Ovary (tissue), 7 donors: ENCODE measurements at regions not wholly inside any gene's neighbourhood (a gene's known extent, or its start where the extent isn't known, plus 50 kb on each side); places are given as distances from the start of the nearest gene placed in this dataset.

Experiments
- DNase-seq, 5 donors: peaks; one replicate each; pipeline ENCODE4 v3.0.0-alpha.2; 2019 to 2020
- H3K27ac ChIP-seq, 2 donors: fragments of 200-600 bp; one replicate each; pipeline versions ENCODE4 v1.5.1 to v1.8.0; 2019 to 2022
- H3K27me3 ChIP-seq: fragments of 200-600 bp; one replicate; pipeline ENCODE4 v1.8.0; 2022
- H3K36me3 ChIP-seq: fragments of 200-600 bp; sonication (generic); one replicate; pipeline ENCODE4 v1.5.1; 2019
- H3K4me1 ChIP-seq: one replicate; pipeline ENCODE4 v1.8.1; 2013; ENCODE audit warnings: mild to moderate bottlenecking, moderate library complexity; ENCODE audit not compliant: insufficient read depth
- H3K4me3 ChIP-seq: fragments of 200-600 bp; sonication (generic); one replicate; pipeline ENCODE4 v1.5.1; 2017
- H3K9me3 ChIP-seq, 2 donors: fragments of 200-600 bp in 1 of 2; sonication (generic) in 1 of 2; one replicate each; pipeline versions ENCODE4 v1.5.1 to v1.8.1; 2013 to 2019; ENCODE audit warnings: mild to moderate bottlenecking in 1 of 2, moderate library complexity in 1 of 2
- CTCF ChIP-seq, 3 donors: fragments of 450-650 bp in 2 of 3; fragments of 200-600 bp in 1 of 3; IDR thresholded peaks; one replicate each; pipeline versions ENCODE4 v1.5.1 to v1.8.0; 2016 to 2022; ENCODE audit warnings: antibody characterized with exemption in 3 of 3, mild to moderate bottlenecking in 1 of 3
- EP300 ChIP-seq: sonication (generic); formaldehyde crosslinking; IDR thresholded peaks from one replicate; pipeline ENCODE4 v1.6.1; 2017; ENCODE audit warnings: antibody characterized with exemption
- POLR2A ChIP-seq: fragments of 450-650 bp; IDR thresholded peaks from one replicate; pipeline ENCODE4 v1.6.1; 2017; ENCODE audit warnings: antibody characterized with exemption, mild to moderate bottlenecking, moderate library complexity
- WGBS, 3 donors: extraction: QIAGEN DNeasy Blood & Tissue Kit in 1 of 3; methylation state at CpG; one replicate each; pipeline versions ENCODE4 v1.1.5 to v1.1.7; 2013 to 2017; 5-methylcytosine and 5-hydroxymethylcytosine counted together
- intact Hi-C, 4 donors: fragments of 100-400 bp; cut with DNase I; formaldehyde crosslinking; loops; one replicate each; pipeline versions ENCODE4 v1.11.0 to v1.15.1; 2022 to 2023
- donor health status: DM: no; HTN: no; CAD: no; lungs with moderate emphysema.
- donor health status: DM: no; HTN: no; CAD: no.
- donor health status: Bipolar disorder and iron deficiency.
- donor health status: DM: no; HTN: no; CAD: no.
- donor health status: DM: yes; HTN: yes; CAD: no.

GRCh38 chr3:107034142-107034541, 343.1 kb upstream of the CCDC54 start:
- H3K27ac ChIP-seq, result no peak overlapping the region
- no peak for TF ChIP-seq CTCF (IDR thresholded peaks at IDR 0.05)
- no peak for TF ChIP-seq EP300
- H3K4me1 ChIP-seq, result no peaks in the 10 kb centered on the region
- H3K36me3 ChIP-seq, result no peaks in the 10 kb centered on the region
- no peak for DNase-seq
- no peaks in the 10 kb centered on the region for H3K27me3 ChIP-seq
- whole genome bisulfite sequencing, 3 donors, result 82 to 97% (median 96%) methylated on average over 3 of the region's 3 CpGs
- intact Hi-C loops, result no loop called here
- no peak overlapping the region for H3K4me3 ChIP-seq
- no peaks in the 10 kb centered on the region for H3K9me3 ChIP-seq

GRCh38 chr3:107035176-107035575, 342.1 kb upstream of the CCDC54 start:
- no peaks in the 10 kb centered on the region for H3K9me3 ChIP-seq
- WGBS, 3 donors, result 89 to 95% (median 90%) methylated on average over 2 of the region's 2 CpGs

GRCh38 chr3:107044677-107045076, 332.6 kb upstream of the CCDC54 start:
- Histone ChIP-seq H3K4me3 (no peak overlapping the region), H3K4me1 (no peaks in the 10 kb centered on the region), H3K9me3 (no peaks in the 10 kb centered on the region), H3K27me3 (no peaks in the 10 kb centered on the region), H3K36me3 (no peaks in the 10 kb centered on the region), H3K27ac (no peak overlapping the region)
- intact Hi-C loops, result no loop called here
- TF ChIP-seq CTCF (IDR thresholded peaks at IDR 0.05) (no peak), POLR2A (no peak), EP300 (no peak)
- DNase-seq, result no peak
- 43 to 53% (median 50%) methylated on average over 1 of the region's 1 CpG for WGBS, 3 donors

More at GRCh38 chr3:107035176-107035575, 342.1 kb upstream of the CCDC54 start:
- H3K36me3 ChIP-seq, result no peaks in the 10 kb centered on the region
- H3K4me3 ChIP-seq, result no peak overlapping the region
- no peak for DNase-seq
- TF ChIP-seq POLR2A, result no peak
- TF ChIP-seq EP300, result no peak
- no peak for TF ChIP-seq CTCF (IDR thresholded peaks at IDR 0.05)
- H3K27me3 ChIP-seq, result no peaks in the 10 kb centered on the region
- H3K4me1 ChIP-seq, result no peaks in the 10 kb centered on the region
- intact Hi-C loops, result no loop called here
- H3K27ac ChIP-seq, result no peak overlapping the region

- Histone ChIP-seq H3K27ac (no peak overlapping the region), H3K36me3 (no peaks in the 10 kb centered on the region), H3K27me3 (no peaks in the 10 kb centered on the region), H3K9me3 (no peaks in the 10 kb centered on the region), H3K4me3 (no peak overlapping the region), H3K4me1 (no peaks in the 10 kb centered on the region)
- intact Hi-C loops, result loop anchor here in 1 of 4 donors (1.0 kb wide), 1 partner anchor 14 kb away; no protein-coding TSS in a partner anchor
- no peak for TF ChIP-seq POLR2A
- no peak for TF ChIP-seq EP300
- TF ChIP-seq CTCF (IDR thresholded peaks at IDR 0.05), result no peak
- no peak for DNase-seq
- WGBS, 3 donors, result 47 to 69% (median 66%) methylated on average over 3 of the region's 3 CpGs
Observed at GRCh38 chr3:107045791-107046190, 331.4 kb upstream of the CCDC54 start.
